ENCODE measurements at regions not wholly inside any gene's neighbourhood (a gene's known extent, or its start where the extent isn't known, plus 50 kb on each side); places are given as distances from the start of the nearest gene placed in this dataset.

DNA sequence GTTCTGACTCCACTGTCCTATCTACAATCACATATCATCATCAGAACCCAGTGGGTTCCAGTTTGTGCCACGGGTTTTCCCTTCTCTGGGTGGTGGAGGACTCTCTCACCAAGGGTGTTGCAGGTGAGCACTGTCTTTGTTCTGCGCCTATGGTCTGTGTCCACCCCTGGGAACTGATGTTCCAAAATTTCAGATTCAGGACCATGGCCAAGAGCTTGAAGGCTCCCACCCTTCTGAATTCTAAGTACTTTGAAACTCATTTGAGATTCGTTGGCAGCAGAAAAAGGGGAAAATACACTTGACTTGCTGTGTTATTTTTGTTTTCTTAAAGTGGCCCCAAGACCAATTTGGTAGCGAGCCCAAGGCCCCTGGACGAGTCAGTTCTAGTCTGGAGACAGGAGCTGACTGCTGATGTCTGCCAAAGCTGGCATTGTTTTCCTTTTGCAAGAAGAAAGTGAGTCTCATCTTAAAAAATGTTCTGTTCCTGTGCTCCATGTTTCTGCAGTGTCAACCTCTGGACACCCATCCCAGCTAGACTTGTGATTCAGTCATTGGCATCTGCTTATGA, 310.9 kb downstream of the HAPSTR1 start (continued):
- TF ChIP-seq, protein P1, sequence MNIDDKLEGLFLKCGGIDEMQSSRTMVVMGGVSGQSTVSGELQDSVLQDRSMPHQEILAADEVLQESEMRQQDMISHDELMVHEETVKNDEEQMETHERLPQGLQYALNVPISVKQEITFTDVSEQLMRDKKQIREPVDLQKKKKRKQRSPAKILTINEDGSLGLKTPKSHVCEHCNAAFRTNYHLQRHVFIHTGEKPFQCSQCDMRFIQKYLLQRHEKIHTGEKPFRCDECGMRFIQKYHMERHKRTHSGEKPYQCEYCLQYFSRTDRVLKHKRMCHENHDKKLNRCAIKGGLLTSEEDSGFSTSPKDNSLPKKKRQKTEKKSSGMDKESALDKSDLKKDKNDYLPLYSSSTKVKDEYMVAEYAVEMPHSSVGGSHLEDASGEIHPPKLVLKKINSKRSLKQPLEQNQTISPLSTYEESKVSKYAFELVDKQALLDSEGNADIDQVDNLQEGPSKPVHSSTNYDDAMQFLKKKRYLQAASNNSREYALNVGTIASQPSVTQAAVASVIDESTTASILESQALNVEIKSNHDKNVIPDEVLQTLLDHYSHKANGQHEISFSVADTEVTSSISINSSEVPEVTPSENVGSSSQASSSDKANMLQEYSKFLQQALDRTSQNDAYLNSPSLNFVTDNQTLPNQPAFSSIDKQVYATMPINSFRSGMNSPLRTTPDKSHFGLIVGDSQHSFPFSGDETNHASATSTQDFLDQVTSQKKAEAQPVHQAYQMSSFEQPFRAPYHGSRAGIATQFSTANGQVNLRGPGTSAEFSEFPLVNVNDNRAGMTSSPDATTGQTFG (tag by site-specific recombination; IDR thresholded peaks at IDR 0.05; ENCODE audit: borderline replicate concordance): no peak
- TF ChIP-seq SP7 (tag by site-specific recombination; IDR thresholded peaks at IDR 0.05) (no peak), ZNF157 (tag by site-specific recombination; IDR thresholded peaks at IDR 0.05) (no peak), HOXA7 (CRISPR knock-in tag; IDR thresholded peaks at IDR 0.05; ENCODE audit: borderline replicate concordance) (no peak), ZNF169 (tag by site-specific recombination; IDR thresholded peaks at IDR 0.05) (no peak), IKZF3 (tag by site-specific recombination; IDR thresholded peaks at IDR 0.05) (no peak)

DNA sequence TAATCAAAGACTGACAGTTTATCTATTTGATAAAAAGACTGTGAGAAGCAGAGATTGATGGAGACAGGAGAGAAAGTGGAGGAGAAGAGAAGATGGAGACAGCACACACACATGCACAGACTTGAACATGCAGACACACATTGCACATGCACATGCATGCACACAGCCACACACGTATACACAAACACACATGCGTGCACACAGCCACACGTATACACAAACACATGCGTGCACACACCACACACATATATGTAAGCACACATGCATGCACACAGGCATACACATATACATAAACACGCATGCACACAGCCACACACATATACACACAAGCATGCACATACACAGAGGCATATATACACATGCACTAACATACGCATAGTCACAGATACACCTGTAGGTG, 313.4 kb downstream of the HAPSTR1 start:
- CTCF ChIA-PET: no interaction called here
- TF ChIP-seq ZXDB (tag by site-specific recombination; IDR thresholded peaks at IDR 0.05): no peak
- no peak for TF ChIP-seq ZNF48 (tag by site-specific recombination; IDR thresholded peaks at IDR 0.05)
- TF ChIP-seq ZNF654 (tag by site-specific recombination; IDR thresholded peaks at IDR 0.05; ENCODE audit: low read depth): no peak
- no peak for TF ChIP-seq ZNF18 (tag by site-specific recombination; IDR thresholded peaks at IDR 0.05)
- no peak for TF ChIP-seq ZNF391 (tag by site-specific recombination; IDR thresholded peaks at IDR 0.05; ENCODE audit: borderline replicate concordance, low read depth)
- no peak for TF ChIP-seq FEZF1 (tag by site-specific recombination; IDR thresholded peaks at IDR 0.05)
- no peak for TF ChIP-seq PRDM1 (tag by site-specific recombination; IDR thresholded peaks at IDR 0.05)
- TF ChIP-seq SP2 (tag by site-specific recombination; IDR thresholded peaks at IDR 0.05): no peak
- TF ChIP-seq ZNF121 (tag by site-specific recombination; IDR thresholded peaks at IDR 0.05): no peak
- TF ChIP-seq, protein P2, sequence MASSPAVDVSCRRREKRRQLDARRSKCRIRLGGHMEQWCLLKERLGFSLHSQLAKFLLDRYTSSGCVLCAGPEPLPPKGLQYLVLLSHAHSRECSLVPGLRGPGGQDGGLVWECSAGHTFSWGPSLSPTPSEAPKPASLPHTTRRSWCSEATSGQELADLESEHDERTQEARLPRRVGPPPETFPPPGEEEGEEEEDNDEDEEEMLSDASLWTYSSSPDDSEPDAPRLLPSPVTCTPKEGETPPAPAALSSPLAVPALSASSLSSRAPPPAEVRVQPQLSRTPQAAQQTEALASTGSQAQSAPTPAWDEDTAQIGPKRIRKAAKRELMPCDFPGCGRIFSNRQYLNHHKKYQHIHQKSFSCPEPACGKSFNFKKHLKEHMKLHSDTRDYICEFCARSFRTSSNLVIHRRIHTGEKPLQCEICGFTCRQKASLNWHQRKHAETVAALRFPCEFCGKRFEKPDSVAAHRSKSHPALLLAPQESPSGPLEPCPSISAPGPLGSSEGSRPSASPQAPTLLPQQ (tag by site-specific recombination; IDR thresholded peaks at IDR 0.05): no peak
- TF ChIP-seq GLIS1 (tag by site-specific recombination; IDR thresholded peaks at IDR 0.05): no peak
- no peak for TF ChIP-seq ZNF776 (tag by site-specific recombination; IDR thresholded peaks at IDR 0.05; ENCODE audit: borderline replicate concordance)
- no peak for TF ChIP-seq ZBTB49 (tag by site-specific recombination; IDR thresholded peaks at IDR 0.05; ENCODE audit: low read depth)
- no peaks in the 10 kb centered on the region for H3K36me3 ChIP-seq (ENCODE audit: control insufficient read depth in 2 of 2, insufficient read depth in 1 of 2, low read length in 2 of 2)
- no peaks in the 10 kb centered on the region for H3K9me3 ChIP-seq (ENCODE audit: control insufficient read depth, insufficient read depth, low read depth, low read length)
- H3K4me3 ChIP-seq (ENCODE audit: low read depth, low read length): no peak overlapping the region
- no peak overlapping the region for H3K27ac ChIP-seq (ENCODE audit: extremely low read depth, low read depth, low read length)
- POLR2A ChIA-PET: no interaction called here
- no peaks in the 10 kb centered on the region for H3K4me1 ChIP-seq (ENCODE audit: control insufficient read depth, insufficient read depth, low read length)
